ENCODE measurements at regions not wholly inside any gene's neighbourhood (a gene's known extent, or its start where the extent isn't known, plus 50 kb on each side); places are given as distances from the start of the nearest gene placed in this dataset.

- Histone ChIP-seq H4K8ac (replicated peaks; ENCODE audit: insufficient read length, low read depth, low read length) (no peak overlapping the region), H2BK20ac (ENCODE audit: low read depth, low read length, poor library complexity, severe bottlenecking) (no peak overlapping the region), H4K20me1 (ENCODE audit: control insufficient read depth, insufficient read depth, insufficient read length) (no peaks in the 10 kb centered on the region), H3K56ac (ENCODE audit: insufficient read length, low read depth, low read length) (no peak overlapping the region), H3K23ac (ENCODE audit: insufficient read length, low read depth, low read length) (no peak overlapping the region), H2AK5ac (ENCODE audit: insufficient read length, low read length) (no peak overlapping the region), H3K9me3 (ENCODE audit: control insufficient read depth, low read depth, low read length) (no peaks in the 10 kb centered on the region), H3K27ac (ENCODE audit: insufficient read length, low read depth, low read length) (no peak overlapping the region), H3K4me2 (ENCODE audit: insufficient read depth, insufficient read length, low read length) (no peak overlapping the region), H3K23me2 (ENCODE audit: insufficient read length, low read depth, low read length, poor library complexity, severe bottlenecking) (no peaks in the 10 kb centered on the region), H3K18ac (ENCODE audit: insufficient read length, low read depth, low read length) (no peak overlapping the region), H3K27me3 (ENCODE audit: insufficient read depth, low read length) (no peaks in the 10 kb centered on the region), H4K5ac (ENCODE audit: insufficient read length, low read depth, low read length) (no peak overlapping the region), H3K14ac (ENCODE audit: insufficient read depth, low read length) (no peak overlapping the region), H3K4me1 (ENCODE audit: insufficient read depth, low read length) (peaks cover 5% of the 10 kb centered on the region; the same call in 1 of the 2 replicates), H3K79me2 (ENCODE audit: insufficient read depth, low read length) (no peaks in the 10 kb centered on the region), H2BK15ac (ENCODE audit: low read depth, low read length) (no peak overlapping the region), H2BK120ac (ENCODE audit: low read depth, low read length, poor library complexity, severe bottlenecking) (no peak overlapping the region), H3K9ac (ENCODE audit: extremely low read depth, insufficient read length, low read length) (no peak overlapping the region), H2BK5ac (ENCODE audit: insufficient read length, low read length) (no peak overlapping the region), H2AFZ (ENCODE audit: low read length) (no peak overlapping the region), H2BK12ac (ENCODE audit: insufficient read length, low read depth, low read length) (no peak overlapping the region), H3K79me1 (ENCODE audit: insufficient read depth, low read depth, low read length, poor library complexity, severe bottlenecking) (no peaks in the 10 kb centered on the region), H3T11ph (ENCODE audit: low read length) (no peak overlapping the region), H4K91ac (ENCODE audit: insufficient read length, low read depth, low read length) (no peak overlapping the region), H3K4ac (ENCODE audit: low read depth, low read length) (no peak overlapping the region)
- Mint-ChIP-seq H3K36me3 (ENCODE audit: insufficient read depth in 1 of 3, low read depth in 3 of 3) (peaks cover 0 to 46% (median 0%) of the 10 kb centered on the region in 3 experiments; a peak in 2 of 7 replicates), H3K27ac (no peak overlapping the region; a peak in 1 of 7 replicates), H3K9me3 (no peaks in the 10 kb centered on the region), H3K4me3 (no peak overlapping the region), H3K27me3 (ENCODE audit: low read depth) (no peaks in the 10 kb centered on the region), H3K4me1 (peaks cover 24 to 36% of the 10 kb centered on the region in 2 experiments)
- no CpG with 5 or more reads among the region's 5 CpGs for WGBS (ENCODE audit: extremely low coverage, insufficient read length, low lambda C conversion rate)
- TF ChIP-seq CTCF (conservative IDR thresholded peaks at IDR 0.05), result no peak
- DNase-seq, result no peak
Observed at GRCh38 chr10:6788231-6788630, 208.2 kb upstream of the PRKCQ start.

All from H9 (cell line).